ENCODE measurements at regions not wholly inside any gene's neighbourhood (a gene's known extent, or its start where the extent isn't known, plus 50 kb on each side); places are given as distances from the start of the nearest gene placed in this dataset.

- Histone ChIP-seq H3K27ac (ENCODE audit: low read length) (no peak overlapping the region), H3K36me3 (ENCODE audit: control insufficient read depth, insufficient read depth, low read length) (no peaks in the 10 kb centered on the region), H3K4me1 (ENCODE audit: control insufficient read depth, insufficient read depth, low read length) (no peaks in the 10 kb centered on the region), H3K9me3 (ENCODE audit: control insufficient read depth, insufficient read depth, low read length) (no peaks in the 10 kb centered on the region), H3K4me3 (ENCODE audit: low read length) (no peak overlapping the region), H3K27me3 (ENCODE audit: control insufficient read depth, insufficient read depth, low read length) (no peaks in the 10 kb centered on the region)
- H3K4me1 Mint-ChIP-seq: no peaks in the 10 kb centered on the region
- peaks cover 11 to 23% of the 10 kb centered on the region in 2 donors for H3K27me3 Mint-ChIP-seq (ENCODE audit: low read depth in 2 of 2)
- TF ChIP-seq CTCF (IDR thresholded peaks at IDR 0.05): no peak
- WGBS (ENCODE audit: insufficient coverage): 100% methylated on average over 1 of the region's 2 CpGs
- H3K36me3 Mint-ChIP-seq: no peaks in the 10 kb centered on the region
- intact Hi-C loops (cut with micrococcal nuclease): no loop called here
- H3K4me3 Mint-ChIP-seq: no peak overlapping the region
- ATAC-seq (no peak), DNase-seq (no peak)
- no peaks in the 10 kb centered on the region for H3K9me3 Mint-ChIP-seq
- no peak overlapping the region for H3K27ac Mint-ChIP-seq
Measured at GRCh38 chr17:72474243-72474642, 353.4 kb downstream of the SOX9 start.

GRCh38 chr17:72474719-72475477 lies 354.1 kb downstream of the SOX9 start:
- Mint-ChIP-seq H3K27ac (no peak overlapping the region), H3K9me3 (no peaks in the 10 kb centered on the region), H3K4me1 (no peaks in the 10 kb centered on the region), H3K27me3 (ENCODE audit: low read depth in 2 of 2) (peaks cover 11 to 23% of the 10 kb centered on the region in 2 donors), H3K36me3 (no peaks in the 10 kb centered on the region), H3K4me3 (no peak overlapping the region)
- no peaks in the 10 kb centered on the region for H3K27me3 ChIP-seq (ENCODE audit: control insufficient read depth, insufficient read depth, low read length)
- no peak overlapping the region for H3K27ac ChIP-seq (ENCODE audit: low read length)
- ATAC-seq (no peak), DNase-seq (no peak)
- H3K9me3 ChIP-seq (ENCODE audit: control insufficient read depth, insufficient read depth, low read length): no peaks in the 10 kb centered on the region
- TF ChIP-seq CTCF (IDR thresholded peaks at IDR 0.05): no peak
- no peaks in the 10 kb centered on the region for H3K36me3 ChIP-seq (ENCODE audit: control insufficient read depth, insufficient read depth, low read length)
- 78% methylated on average over 4 of the region's 5 CpGs for WGBS (ENCODE audit: insufficient coverage)
- H3K4me3 ChIP-seq (ENCODE audit: low read length): no peak overlapping the region
- intact Hi-C loops (cut with micrococcal nuclease): no loop called here
- no peaks in the 10 kb centered on the region for H3K4me1 ChIP-seq (ENCODE audit: control insufficient read depth, insufficient read depth, low read length)

- Mint-ChIP-seq H3K27me3 (ENCODE audit: low read depth in 2 of 2) (peaks cover 11 to 23% of the 10 kb centered on the region in 2 donors), H3K4me1 (no peaks in the 10 kb centered on the region)
Measured at GRCh38 chr17:72476134-72476533, 355.3 kb downstream of the SOX9 start.

More at GRCh38 chr17:72476134-72476533, 355.3 kb downstream of the SOX9 start:
- Mint-ChIP-seq H3K36me3 (no peaks in the 10 kb centered on the region), H3K27ac (no peak overlapping the region), H3K4me3 (no peak overlapping the region), H3K9me3 (no peaks in the 10 kb centered on the region)
- WGBS (ENCODE audit: insufficient coverage): 30% methylated on average over 8 of the region's 9 CpGs
- DNase-seq (no peak), ATAC-seq (no peak)
- H3K9me3 ChIP-seq (ENCODE audit: control insufficient read depth, insufficient read depth, low read length): no peaks in the 10 kb centered on the region
- no peak for TF ChIP-seq CTCF (IDR thresholded peaks at IDR 0.05)
- intact Hi-C loops (cut with micrococcal nuclease): no loop called here
- no peaks in the 10 kb centered on the region for H3K27me3 ChIP-seq (ENCODE audit: control insufficient read depth, insufficient read depth, low read length)
- H3K4me1 ChIP-seq (ENCODE audit: control insufficient read depth, insufficient read depth, low read length): no peaks in the 10 kb centered on the region
- no peak overlapping the region for H3K27ac ChIP-seq (ENCODE audit: low read length)
- no peak overlapping the region for H3K4me3 ChIP-seq (ENCODE audit: low read length)
- H3K36me3 ChIP-seq (ENCODE audit: control insufficient read depth, insufficient read depth, low read length): no peaks in the 10 kb centered on the region

All from natural killer cell (primary cell).